OCI-LY3 (cell line): ENCODE measurements at regions not wholly inside any gene's neighbourhood (a gene's known extent, or its start where the extent isn't known, plus 50 kb on each side); places are given as distances from the start of the nearest gene placed in this dataset.
"Not testable (repeated sequence)": the region's sequence is repeated elsewhere in the genome, so short reads cannot be mapped to it uniquely, and the experiment has no call there.

ENCODE experiments used
- EZH2phosphoT487 ChIP-seq: fragments of 200-600 bp; shearing (Covaris generic); IDR thresholded peaks from 2 replicates; pipeline ENCODE4 v1.6.1; 2018; ENCODE audit warnings: antibody characterized with exemption, mixed run types, low read depth
- TF ChIP-seq, protein P1 (sequence below): fragments of 200-600, 300-600 bp; sonication (generic); IDR thresholded peaks from 2 replicates; pipeline ENCODE4 v1.5.1; 2014; ENCODE audit warnings: antibody characterized with exemption, low read length, low read depth

DNA sequence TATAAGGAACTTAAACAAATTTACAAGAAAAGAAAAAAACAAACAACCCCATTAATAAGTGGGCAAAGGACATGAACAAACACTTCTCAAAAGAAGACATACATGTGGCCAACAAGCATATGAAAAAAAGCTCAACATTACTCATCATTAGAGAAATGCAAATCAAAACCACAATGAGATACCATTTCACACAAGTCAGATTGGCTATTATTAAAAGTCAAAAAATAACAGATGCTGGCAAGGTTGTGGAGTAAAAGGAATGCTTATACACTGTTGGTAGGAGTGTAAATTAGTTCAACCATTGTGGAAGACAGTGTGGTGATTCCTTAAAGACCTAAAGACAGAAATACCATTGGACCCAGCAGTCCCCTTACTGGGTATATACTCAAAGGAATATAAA, 113.5 kb downstream of the SH2D1A start:
- TF ChIP-seq, protein P1, sequence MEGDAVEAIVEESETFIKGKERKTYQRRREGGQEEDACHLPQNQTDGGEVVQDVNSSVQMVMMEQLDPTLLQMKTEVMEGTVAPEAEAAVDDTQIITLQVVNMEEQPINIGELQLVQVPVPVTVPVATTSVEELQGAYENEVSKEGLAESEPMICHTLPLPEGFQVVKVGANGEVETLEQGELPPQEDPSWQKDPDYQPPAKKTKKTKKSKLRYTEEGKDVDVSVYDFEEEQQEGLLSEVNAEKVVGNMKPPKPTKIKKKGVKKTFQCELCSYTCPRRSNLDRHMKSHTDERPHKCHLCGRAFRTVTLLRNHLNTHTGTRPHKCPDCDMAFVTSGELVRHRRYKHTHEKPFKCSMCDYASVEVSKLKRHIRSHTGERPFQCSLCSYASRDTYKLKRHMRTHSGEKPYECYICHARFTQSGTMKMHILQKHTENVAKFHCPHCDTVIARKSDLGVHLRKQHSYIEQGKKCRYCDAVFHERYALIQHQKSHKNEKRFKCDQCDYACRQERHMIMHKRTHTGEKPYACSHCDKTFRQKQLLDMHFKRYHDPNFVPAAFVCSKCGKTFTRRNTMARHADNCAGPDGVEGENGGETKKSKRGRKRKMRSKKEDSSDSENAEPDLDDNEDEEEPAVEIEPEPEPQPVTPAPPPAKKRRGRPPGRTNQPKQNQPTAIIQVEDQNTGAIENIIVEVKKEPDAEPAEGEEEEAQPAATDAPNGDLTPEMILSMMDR, result not testable (repeated sequence)
- TF ChIP-seq EZH2phosphoT487, result not testable (repeated sequence)
